Cerebellar cortex (tissue), 1 donor: ENCODE measurements at regions not wholly inside any gene's neighbourhood (a gene's known extent, or its start where the extent isn't known, plus 50 kb on each side); places are given as distances from the start of the nearest gene placed in this dataset.

ENCODE experiments used
- DNase-seq: peaks from one replicate; pipeline ENCODE4 v3.0.0-alpha.2; 2015; ENCODE audit warnings: low spot score

DNA sequence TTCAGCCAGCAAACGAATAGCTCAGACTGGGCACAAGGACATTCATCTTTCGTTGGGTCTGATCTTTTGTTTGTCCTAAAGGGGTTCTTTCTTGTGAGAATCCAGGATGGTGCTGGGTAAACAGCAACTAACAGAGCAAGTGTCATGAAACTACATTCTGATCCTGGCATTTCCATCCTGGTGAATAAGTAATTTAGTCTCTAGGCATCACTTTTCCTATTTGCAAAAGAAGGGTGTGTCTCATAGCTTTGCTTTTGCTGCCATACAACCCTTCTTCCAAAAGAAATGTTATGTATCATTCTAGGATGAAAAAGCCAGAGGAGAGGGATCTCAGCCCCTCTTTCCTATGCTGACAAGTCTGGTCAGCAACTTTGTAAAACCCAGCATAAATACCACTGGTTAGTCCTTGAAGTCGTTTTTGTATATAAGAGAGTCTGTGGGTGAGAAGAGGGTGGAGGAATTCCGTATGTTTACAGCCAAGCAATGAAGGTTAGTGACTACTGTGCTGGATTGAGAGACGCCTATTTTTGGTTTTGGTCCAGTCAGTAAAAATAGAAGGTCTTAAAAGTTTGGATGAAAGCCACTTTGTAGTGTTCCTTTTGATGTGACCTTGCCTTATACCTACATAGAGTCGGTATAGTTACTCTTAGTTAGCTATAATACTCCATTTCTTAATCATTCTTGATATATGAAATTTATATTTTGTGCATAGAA, 88.4 kb upstream of the SLC25A13 start:
- no peak for DNase-seq

GRCh38 chr7:96408881-96409280, 87.0 kb upstream of the SLC25A13 start:
- DNase-seq, result no peak

DNA sequence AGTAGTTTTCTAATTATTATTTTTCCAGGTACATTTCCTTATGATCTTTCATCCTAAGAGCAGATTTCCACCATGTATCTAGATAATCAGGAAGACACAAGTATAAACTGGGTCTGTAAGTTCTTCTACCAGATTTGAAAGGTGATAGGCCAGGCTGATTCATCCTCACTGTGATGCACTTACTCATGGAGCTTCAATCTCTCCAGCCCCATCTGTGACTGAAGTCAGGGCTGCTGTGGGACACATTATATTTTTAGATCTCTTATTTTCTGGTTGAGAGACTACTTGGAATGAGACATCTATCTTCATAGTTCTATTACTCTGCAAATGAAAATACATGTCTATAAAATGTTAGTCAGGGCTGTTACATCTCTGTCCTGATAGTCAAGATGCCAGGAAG, 85.5 kb upstream of the SLC25A13 start:
- DNase-seq, result no peak

- DNase-seq, result no peak
Measured at GRCh38 chr7:96402913-96403312, 81.0 kb upstream of the SLC25A13 start.

GRCh38 chr7:96401200-96401599, 79.3 kb upstream of the SLC25A13 start:
- no peak for DNase-seq

DNA sequence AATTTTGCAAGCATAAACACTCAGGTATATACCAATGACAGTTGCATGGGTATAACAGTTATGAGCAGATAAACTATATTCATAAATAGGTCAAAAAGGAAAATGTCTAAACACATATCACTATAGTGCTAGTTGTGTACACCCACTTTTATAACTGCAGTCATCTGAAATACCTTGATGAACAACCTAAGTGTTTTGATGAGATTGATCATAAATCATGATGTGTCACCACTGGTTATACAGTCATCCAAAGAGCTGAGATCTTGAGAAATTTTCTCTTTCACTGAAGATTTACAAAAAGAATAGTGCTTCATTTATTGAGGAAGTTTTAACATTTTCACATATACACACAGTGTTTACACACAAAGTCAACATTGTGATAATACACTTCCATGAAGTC, 78.6 kb upstream of the SLC25A13 start:
- DNase-seq, result no peak

- no peak for DNase-seq
Measured at GRCh38 chr7:96400001-96400400, 78.1 kb upstream of the SLC25A13 start.

- DNase-seq, result no peak
Measured at GRCh38 chr7:96397936-96398598, 76.2 kb upstream of the SLC25A13 start.

- DNase-seq, result no peak
Measured at GRCh38 chr7:96388620-96389383, 66.9 kb upstream of the SLC25A13 start.

DNA sequence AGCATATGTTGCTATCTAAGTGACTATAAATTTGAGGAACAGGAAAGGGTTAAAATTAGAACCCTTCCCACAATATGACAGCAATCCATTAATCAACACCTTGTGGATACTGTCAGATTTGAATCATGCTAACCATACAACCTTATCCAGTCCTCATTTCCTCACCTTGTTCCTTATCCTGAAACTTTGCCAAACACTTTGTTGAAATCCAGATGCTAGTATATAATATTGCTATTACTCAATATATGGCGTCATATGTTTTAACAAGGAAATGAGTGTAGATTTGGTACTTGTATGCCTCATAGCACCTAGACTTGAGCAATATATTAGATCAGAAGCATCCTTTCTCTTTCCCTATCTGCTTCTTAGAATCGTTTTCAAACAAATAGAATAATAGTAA, 66.3 kb upstream of the SLC25A13 start:
- DNase-seq, result no peak

- no peak for DNase-seq
Measured at GRCh38 chr7:96380111-96380512, 58.2 kb upstream of the SLC25A13 start.

DNA sequence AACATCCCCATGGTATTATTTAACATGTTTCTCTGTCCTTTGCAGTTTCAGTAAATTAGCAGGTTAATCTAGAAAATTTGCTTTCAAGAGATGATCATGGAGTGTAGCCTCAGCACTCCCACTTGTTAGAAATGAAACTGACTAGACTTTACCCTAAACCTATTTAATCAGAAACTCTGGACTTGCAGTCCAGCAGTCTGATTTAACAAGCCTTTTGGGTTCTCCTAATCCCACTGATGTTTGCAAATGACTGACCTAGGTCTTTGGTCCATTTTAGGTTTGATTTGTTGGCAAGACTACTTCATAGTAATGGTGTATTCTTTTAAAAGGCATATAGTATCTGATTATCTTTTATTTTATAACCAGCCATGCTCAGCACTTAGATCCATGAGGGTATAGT, 55.5 kb upstream of the SLC25A13 start:
- no peak for DNase-seq
